ENCODE measurements at regions not wholly inside any gene's neighbourhood (a gene's known extent, or its start where the extent isn't known, plus 50 kb on each side); places are given as distances from the start of the nearest gene placed in this dataset.

DNA sequence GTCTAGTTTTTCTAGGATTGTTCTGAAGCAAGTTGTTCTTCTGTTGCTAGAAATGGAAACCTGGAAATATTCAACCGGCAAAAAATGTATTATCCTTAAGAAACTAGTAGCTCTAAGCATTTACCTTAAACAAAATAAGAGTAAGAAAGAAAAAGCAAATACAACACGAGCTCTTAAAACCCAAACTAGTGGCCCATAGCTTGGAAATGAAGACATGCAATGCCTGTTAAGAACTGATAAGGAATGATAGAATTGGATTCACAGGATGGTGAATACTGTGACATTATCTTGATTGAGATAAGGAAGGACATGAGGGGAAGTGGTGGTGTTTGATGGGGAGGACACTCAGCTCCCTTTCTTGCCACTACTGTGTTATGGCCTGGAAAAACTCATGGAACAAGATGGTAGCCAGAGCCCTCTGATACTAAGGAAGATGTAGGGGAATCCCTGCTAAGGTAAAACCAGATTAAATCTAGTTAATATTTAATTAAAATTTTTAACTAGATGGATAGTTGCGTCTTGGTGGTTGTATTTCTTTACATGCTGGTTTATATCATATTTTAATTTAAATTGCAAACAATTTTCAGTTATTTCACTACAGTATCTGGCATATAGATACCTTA, 193.8 kb downstream of the LPIN1 start:
- TF ChIP-seq, protein P1, sequence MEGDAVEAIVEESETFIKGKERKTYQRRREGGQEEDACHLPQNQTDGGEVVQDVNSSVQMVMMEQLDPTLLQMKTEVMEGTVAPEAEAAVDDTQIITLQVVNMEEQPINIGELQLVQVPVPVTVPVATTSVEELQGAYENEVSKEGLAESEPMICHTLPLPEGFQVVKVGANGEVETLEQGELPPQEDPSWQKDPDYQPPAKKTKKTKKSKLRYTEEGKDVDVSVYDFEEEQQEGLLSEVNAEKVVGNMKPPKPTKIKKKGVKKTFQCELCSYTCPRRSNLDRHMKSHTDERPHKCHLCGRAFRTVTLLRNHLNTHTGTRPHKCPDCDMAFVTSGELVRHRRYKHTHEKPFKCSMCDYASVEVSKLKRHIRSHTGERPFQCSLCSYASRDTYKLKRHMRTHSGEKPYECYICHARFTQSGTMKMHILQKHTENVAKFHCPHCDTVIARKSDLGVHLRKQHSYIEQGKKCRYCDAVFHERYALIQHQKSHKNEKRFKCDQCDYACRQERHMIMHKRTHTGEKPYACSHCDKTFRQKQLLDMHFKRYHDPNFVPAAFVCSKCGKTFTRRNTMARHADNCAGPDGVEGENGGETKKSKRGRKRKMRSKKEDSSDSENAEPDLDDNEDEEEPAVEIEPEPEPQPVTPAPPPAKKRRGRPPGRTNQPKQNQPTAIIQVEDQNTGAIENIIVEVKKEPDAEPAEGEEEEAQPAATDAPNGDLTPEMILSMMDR (IDR thresholded peaks at IDR 0.05): no peak
- TF ChIP-seq POLR2A (IDR thresholded peaks at IDR 0.05): no peak
